ENCODE measurements at regions not wholly inside any gene's neighbourhood (a gene's known extent, or its start where the extent isn't known, plus 50 kb on each side); places are given as distances from the start of the nearest gene placed in this dataset.

GRCh38 chr4:8768357-8768999 lies 103.2 kb downstream of the HMX1 start:
- dilution Hi-C loops (cut with MboI; ENCODE audit: extremely low pct_ligation_motif_present, low sequenced_read_pairs), result no loop called here
- Histone ChIP-seq H4K20me1 (ENCODE audit: control insufficient read depth, extremely low read depth, insufficient read depth, low read length) (no peaks in the 10 kb centered on the region), H3K79me2 (ENCODE audit: control insufficient read depth, insufficient read depth, low read length) (no peaks in the 10 kb centered on the region), H3K9me1 (ENCODE audit: control insufficient read depth, extremely low read depth, insufficient read depth, low read length) (no peaks in the 10 kb centered on the region), H3K36me3 (ENCODE audit: control insufficient read depth in 2 of 2, extremely low read depth in 1 of 2, insufficient read depth in 2 of 2, low read length in 2 of 2) (no peaks in the 10 kb centered on the region), H3K4me1 (ENCODE audit: control insufficient read depth, extremely low read depth, insufficient read depth, low read length) (no peaks in the 10 kb centered on the region), H3K27ac (ENCODE audit: control insufficient read depth, insufficient read depth, low read length) (no peak overlapping the region), H3K27me3 (ENCODE audit: control insufficient read depth, extremely low read depth, insufficient read depth, low read length) (no peaks in the 10 kb centered on the region), H2AFZ (ENCODE audit: control insufficient read depth, low read length) (no peak overlapping the region), H3K9me3 (ENCODE audit: control insufficient read depth, low read depth, low read length) (no peaks in the 10 kb centered on the region), H3K9ac (ENCODE audit: control insufficient read depth, extremely low read depth, insufficient read depth, low read length) (no peak overlapping the region), H3K4me3 (ENCODE audit: control insufficient read depth in 2 of 3, extremely low read depth in 1 of 3, insufficient read depth in 2 of 3, low read depth in 1 of 3, low read length in 3 of 3) (no peak overlapping the region), H3K4me2 (ENCODE audit: control insufficient read depth, extremely low read depth, insufficient read depth, low read depth, low read length) (no peak overlapping the region)
- DNase-seq (ENCODE audit: low read depth, low spot score), result no peak
- no peak for FAIRE-seq
- TF ChIP-seq EZH2 (IDR thresholded peaks at IDR 0.05; ENCODE audit: low read length), result no peak
- TF ChIP-seq CTCF (optimal IDR thresholded peaks at IDR 0.05 in 1 of 3, IDR thresholded peaks at IDR 0.05 in 1 of 3, conservative IDR thresholded peaks at IDR 0.05 in 1 of 3; ENCODE audit: extremely low read depth in 1 of 3, insufficient read depth in 2 of 3, low read length in 3 of 3), result no peak

- Histone ChIP-seq H3K9ac (ENCODE audit: control insufficient read depth, extremely low read depth, insufficient read depth, low read length) (no peak overlapping the region), H3K9me1 (ENCODE audit: control insufficient read depth, extremely low read depth, insufficient read depth, low read length) (no peaks in the 10 kb centered on the region), H3K36me3 (ENCODE audit: control insufficient read depth in 2 of 2, extremely low read depth in 1 of 2, insufficient read depth in 2 of 2, low read length in 2 of 2) (no peaks in the 10 kb centered on the region), H3K27ac (ENCODE audit: control insufficient read depth, insufficient read depth, low read length) (no peak overlapping the region), H3K27me3 (ENCODE audit: control insufficient read depth, extremely low read depth, insufficient read depth, low read length) (no peaks in the 10 kb centered on the region), H2AFZ (ENCODE audit: control insufficient read depth, low read length) (no peak overlapping the region), H3K4me3 (ENCODE audit: control insufficient read depth in 2 of 3, extremely low read depth in 1 of 3, insufficient read depth in 2 of 3, low read depth in 1 of 3, low read length in 3 of 3) (no peak overlapping the region), H3K4me2 (ENCODE audit: control insufficient read depth, extremely low read depth, insufficient read depth, low read depth, low read length) (no peak overlapping the region), H3K4me1 (ENCODE audit: control insufficient read depth, extremely low read depth, insufficient read depth, low read length) (no peaks in the 10 kb centered on the region), H3K79me2 (ENCODE audit: control insufficient read depth, insufficient read depth, low read length) (no peaks in the 10 kb centered on the region), H4K20me1 (ENCODE audit: control insufficient read depth, extremely low read depth, insufficient read depth, low read length) (no peaks in the 10 kb centered on the region), H3K9me3 (ENCODE audit: control insufficient read depth, low read depth, low read length) (no peaks in the 10 kb centered on the region)
- no peak for DNase-seq (ENCODE audit: low read depth, low spot score)
- no peak for FAIRE-seq
- TF ChIP-seq CTCF (optimal IDR thresholded peaks at IDR 0.05 in 1 of 3, IDR thresholded peaks at IDR 0.05 in 1 of 3, conservative IDR thresholded peaks at IDR 0.05 in 1 of 3; ENCODE audit: extremely low read depth in 1 of 3, insufficient read depth in 2 of 3, low read length in 3 of 3), result no peak
- no peak for TF ChIP-seq EZH2 (IDR thresholded peaks at IDR 0.05; ENCODE audit: low read length)
- dilution Hi-C loops (cut with MboI; ENCODE audit: extremely low pct_ligation_motif_present, low sequenced_read_pairs), result no loop called here
Measured at GRCh38 chr4:8766610-8767009, 105.0 kb downstream of the HMX1 start.
